CD4-positive, alpha-beta memory T cell (primary cell): ENCODE measurements at regions not wholly inside any gene's neighbourhood (a gene's known extent, or its start where the extent isn't known, plus 50 kb on each side); places are given as distances from the start of the nearest gene placed in this dataset.
A peak's percentile ranks its signal among the peaks of the same experiment; 100 is the strongest.
"Not testable (repeated sequence)": the region's sequence is repeated elsewhere in the genome, so short reads cannot be mapped to it uniquely, and the experiment has no call there.

Experiments
- CTCF ChIA-PET: fragments of 350-600 bp; sonication (Branson Sonifier 250); formaldehyde crosslinking; loops from one replicate; lab custom pipeline; 2021; ENCODE audit warnings: inconsistent platforms; ENCODE audit not compliant: partially characterized antibody; lab: Charles Lee
- POLR2A ChIA-PET: fragments of 350-600 bp; sonication (Branson Sonifier 250); formaldehyde crosslinking; loops from one replicate; lab custom pipeline; 2021; ENCODE audit not compliant: partially characterized antibody; lab: Charles Lee
- DNase-seq, 5 donors: peaks; one replicate each; pipeline versions ENCODE4 v3.0.0 to v3.0.0-alpha.2; 2020 to 2022; ENCODE audit warnings: mixed read lengths in 1 of 5
- H3K27ac ChIP-seq: one replicate; pipeline ENCODE4 v1.7.0; 2013; ENCODE audit warnings: low read depth, low read length
- H3K27me3 ChIP-seq: 2 replicates; pipeline ENCODE4 v1.7.0; 2013; ENCODE audit warnings: mild to moderate bottlenecking, low read length, moderate library complexity; ENCODE audit not compliant: insufficient read depth
- H3K36me3 ChIP-seq: 2 replicates; pipeline ENCODE4 v1.7.0; 2013; ENCODE audit warnings: mild to moderate bottlenecking, low read length, moderate library complexity; ENCODE audit not compliant: insufficient read depth
- H3K4me1 ChIP-seq: 2 replicates; pipeline ENCODE4 v1.7.0; 2013; ENCODE audit warnings: mild to moderate bottlenecking, low read length, moderate library complexity; ENCODE audit not compliant: insufficient read depth
- H3K4me3 ChIP-seq, 2 donors: one replicate each; pipeline ENCODE4 v1.7.0; 2013; ENCODE audit warnings: low read length in 2 of 2, mild to moderate bottlenecking in 1 of 2
- H3K9me3 ChIP-seq, 2 donors: one replicate each; pipeline ENCODE4 v1.7.0; 2013; ENCODE audit warnings: low read length in 2 of 2, control low read depth in 1 of 2; ENCODE audit not compliant: control insufficient read depth in 1 of 2
- H3K27ac Mint-ChIP-seq, 7 donors: one replicate each; pipeline ENCODE4 v1.8.0; 2020 to 2021; ENCODE audit warnings: mixed read lengths in 7 of 7, mild to moderate bottlenecking in 6 of 7, inconsistent platforms in 3 of 7, moderate library complexity in 3 of 7
- H3K27me3 Mint-ChIP-seq, 2 donors: one replicate each; pipeline ENCODE4 v1.8.0; 2020 to 2021; ENCODE audit warnings: mixed read lengths in 2 of 2
- H3K36me3 Mint-ChIP-seq, 2 donors: one replicate each; pipeline ENCODE4 v1.8.0; 2020 to 2021; ENCODE audit warnings: mixed read lengths in 2 of 2, inconsistent platforms in 1 of 2, mild to moderate bottlenecking in 1 of 2
- H3K4me1 Mint-ChIP-seq, 4 donors: one replicate each; pipeline ENCODE4 v1.8.0; 2020 to 2021; ENCODE audit warnings: mixed read lengths in 4 of 4, mild to moderate bottlenecking in 1 of 4
- H3K4me3 Mint-ChIP-seq, 8 donors: one replicate each; pipeline ENCODE4 v1.8.0; 2020 to 2021; ENCODE audit warnings: mixed read lengths in 8 of 8, mild to moderate bottlenecking in 7 of 8, moderate library complexity in 6 of 8, inconsistent platforms in 3 of 8
- H3K9me3 Mint-ChIP-seq, 8 donors: one replicate each; pipeline ENCODE4 v1.8.0; 2020 to 2021; ENCODE audit warnings: mixed read lengths in 8 of 8, mild to moderate bottlenecking in 5 of 8, inconsistent platforms in 3 of 8, moderate library complexity in 1 of 8
- intact Hi-C: fragments of 100-400 bp; cut with micrococcal nuclease; formaldehyde crosslinking; loops from one replicate; pipeline ENCODE4 v1.15.1; 2023

GRCh38 chr20:52001999-52002666, 189.4 kb downstream of the ZFP64 start:
- no peaks in the 10 kb centered on the region for H3K4me1 Mint-ChIP-seq
- no peak overlapping the region for H3K4me3 Mint-ChIP-seq
- no peaks in the 10 kb centered on the region for H3K27me3 ChIP-seq
- peaks cover 2 to 17% of the 10 kb centered on the region in 2 donors for H3K27me3 Mint-ChIP-seq
- H3K9me3 Mint-ChIP-seq, result no peaks in the 10 kb centered on the region
- no peak overlapping the region for H3K27ac Mint-ChIP-seq
- no peak overlapping the region for H3K27ac ChIP-seq
- H3K4me3 ChIP-seq, result no peak overlapping the region
- no peaks in the 10 kb centered on the region for H3K36me3 ChIP-seq
- ChIA-PET POLR2A (no interaction called here), CTCF (no interaction called here)
- no peaks in the 10 kb centered on the region for H3K4me1 ChIP-seq
- H3K9me3 ChIP-seq, result no peaks in the 10 kb centered on the region
- no peaks in the 10 kb centered on the region for H3K36me3 Mint-ChIP-seq
- intact Hi-C loops, result no loop called here
- no peak for DNase-seq

- H3K27me3 Mint-ChIP-seq, H3K36me3 Mint-ChIP-seq, H3K4me3 ChIP-seq, H3K27ac ChIP-seq, intact Hi-C loops, H3K9me3 ChIP-seq, POLR2A ChIA-PET, DNase-seq, H3K9me3 Mint-ChIP-seq, H3K27me3 ChIP-seq, H3K36me3 ChIP-seq, H3K4me1 Mint-ChIP-seq, CTCF ChIA-PET, H3K4me1 ChIP-seq: not testable (repeated sequence)
- H3K4me3 Mint-ChIP-seq, result peak overlapping the region in 1 of 8 donors; percentile 18
- H3K27ac Mint-ChIP-seq, result peak overlapping the region in 1 of 7 donors; percentile 34
Measured at GRCh38 chr20:51997281-51997936, 194.2 kb downstream of the ZFP64 start.

GRCh38 chr20:51995551-51995951, 193.2 kb upstream of the SALL4 start:
- Histone ChIP-seq H3K4me1 (no peaks in the 10 kb centered on the region), H3K36me3 (no peaks in the 10 kb centered on the region), H3K27me3 (no peaks in the 10 kb centered on the region), H3K9me3 (no peaks in the 10 kb centered on the region), H3K27ac (no peak overlapping the region), H3K4me3 (no peak overlapping the region)
- peaks cover 1 to 2% of the 10 kb centered on the region in 2 donors for H3K27me3 Mint-ChIP-seq
- no peak overlapping the region for H3K4me3 Mint-ChIP-seq
- intact Hi-C loops, result no loop called here
- H3K36me3 Mint-ChIP-seq, result no peaks in the 10 kb centered on the region
- H3K27ac Mint-ChIP-seq, result no peak overlapping the region
- ChIA-PET CTCF (no interaction called here), POLR2A (no interaction called here)
- H3K4me1 Mint-ChIP-seq, result no peaks in the 10 kb centered on the region
- no peaks in the 10 kb centered on the region for H3K9me3 Mint-ChIP-seq
- no peak for DNase-seq

GRCh38 chr20:51994751-51995417, 192.6 kb upstream of the SALL4 start:
- ChIA-PET CTCF (no interaction called here), POLR2A (no interaction called here)
- DNase-seq, result no peak
- H3K36me3 Mint-ChIP-seq, result no peaks in the 10 kb centered on the region
- H3K4me3 Mint-ChIP-seq, result no peak overlapping the region
- Histone ChIP-seq H3K27me3 (no peaks in the 10 kb centered on the region), H3K4me3 (no peak overlapping the region), H3K36me3 (no peaks in the 10 kb centered on the region), H3K27ac (no peak overlapping the region), H3K9me3 (no peaks in the 10 kb centered on the region), H3K4me1 (no peaks in the 10 kb centered on the region)
- no peak overlapping the region for H3K27ac Mint-ChIP-seq
- H3K9me3 Mint-ChIP-seq, result no peaks in the 10 kb centered on the region
- intact Hi-C loops, result no loop called here
- no peaks in the 10 kb centered on the region for H3K4me1 Mint-ChIP-seq
- H3K27me3 Mint-ChIP-seq, result peaks cover 1 to 2% of the 10 kb centered on the region in 2 donors

GRCh38 chr20:51987812-51988211, 185.5 kb upstream of the SALL4 start:
- intact Hi-C loops, result no loop called here
- ChIA-PET POLR2A (no interaction called here), CTCF (no interaction called here)
- Histone ChIP-seq H3K9me3 (no peaks in the 10 kb centered on the region), H3K36me3 (no peaks in the 10 kb centered on the region), H3K27ac (no peak overlapping the region), H3K27me3 (no peaks in the 10 kb centered on the region), H3K4me3 (no peak overlapping the region), H3K4me1 (no peaks in the 10 kb centered on the region)
- H3K27ac Mint-ChIP-seq, result no peak overlapping the region
- no peak for DNase-seq
- no peaks in the 10 kb centered on the region for H3K36me3 Mint-ChIP-seq
- no peaks in the 10 kb centered on the region for H3K9me3 Mint-ChIP-seq
- H3K4me1 Mint-ChIP-seq, result no peaks in the 10 kb centered on the region
- no peak overlapping the region for H3K4me3 Mint-ChIP-seq
- H3K27me3 Mint-ChIP-seq, result peaks cover 0 to 3% of the 10 kb centered on the region in 2 donors

- no peaks in the 10 kb centered on the region for H3K9me3 Mint-ChIP-seq
- no peaks in the 10 kb centered on the region for H3K4me1 Mint-ChIP-seq
- CTCF ChIA-PET, result no interaction called here
- DNase-seq, result no peak
- no peaks in the 10 kb centered on the region for H3K36me3 Mint-ChIP-seq
- H3K27me3 ChIP-seq, result no peaks in the 10 kb centered on the region
- H3K9me3 ChIP-seq, result no peaks in the 10 kb centered on the region
- H3K4me3 ChIP-seq, result no peak overlapping the region
- H3K27ac Mint-ChIP-seq, result no peak overlapping the region
- intact Hi-C loops, result no loop called here
- no peak overlapping the region for H3K27ac ChIP-seq
- no peaks in the 10 kb centered on the region for H3K36me3 ChIP-seq
- peaks cover 0 to 3% of the 10 kb centered on the region in 2 donors for H3K27me3 Mint-ChIP-seq
- H3K4me3 Mint-ChIP-seq, result no peak overlapping the region
- no peaks in the 10 kb centered on the region for H3K4me1 ChIP-seq
- POLR2A ChIA-PET, result no interaction called here
Measured at GRCh38 chr20:51985013-51985415, 182.7 kb upstream of the SALL4 start.

GRCh38 chr20:51980277-51980676, 178.0 kb upstream of the SALL4 start:
- H3K4me1 Mint-ChIP-seq, result no peaks in the 10 kb centered on the region
- Histone ChIP-seq H3K27ac (no peak overlapping the region), H3K4me3 (no peak overlapping the region), H3K27me3 (no peaks in the 10 kb centered on the region), H3K36me3 (no peaks in the 10 kb centered on the region), H3K9me3 (no peaks in the 10 kb centered on the region), H3K4me1 (no peaks in the 10 kb centered on the region)
- ChIA-PET POLR2A (no interaction called here), CTCF (no interaction called here)
- H3K27me3 Mint-ChIP-seq, result no peaks in the 10 kb centered on the region
- intact Hi-C loops, result no loop called here
- no peak overlapping the region for H3K27ac Mint-ChIP-seq
- no peak overlapping the region for H3K4me3 Mint-ChIP-seq
- no peak for DNase-seq
- peaks cover 0 to 4% of the 10 kb centered on the region in 2 donors for H3K36me3 Mint-ChIP-seq
- peaks cover 0 to 22% (median 9%) of the 10 kb centered on the region in 8 donors for H3K9me3 Mint-ChIP-seq
